GM23248 (cell line): ENCODE measurements at regions not wholly inside any gene's neighbourhood (a gene's known extent, or its start where the extent isn't known, plus 50 kb on each side); places are given as distances from the start of the nearest gene placed in this dataset.

ENCODE experiments used
- DNase-seq: peaks from one replicate; pipeline ENCODE4 v3.0.0-alpha.2; 2015
- H2AFZ ChIP-seq: fragments of 200-600 bp; sonication (generic); 2 replicates; pipeline ENCODE4 v1.6.1; 2016; ENCODE audit warnings: antibody characterized with exemption
- H3F3A ChIP-seq: fragments of 200-600 bp; sonication (generic); 2 replicates; pipeline ENCODE4 v1.6.1; 2016; ENCODE audit warnings: mild to moderate bottlenecking, antibody characterized with exemption, mixed run types; ENCODE audit not compliant: insufficient read depth
- H3K27ac ChIP-seq: fragments of 200-600 bp; sonication (generic); 2 replicates; pipeline ENCODE4 v1.5.1; 2016; ENCODE audit warnings: mild to moderate bottlenecking
- H3K27me3 ChIP-seq: fragments of 200-600 bp; sonication (generic); replicated peaks from 2 replicates; pipeline ENCODE4 v1.6.1; 2016; ENCODE audit warnings: mild to moderate bottlenecking; ENCODE audit not compliant: insufficient read depth
- H3K36me3 ChIP-seq: fragments of 200-600 bp; sonication (generic); 2 replicates; pipeline ENCODE4 v1.6.1; 2016; ENCODE audit warnings: low read depth, mild to moderate bottlenecking
- H3K4me1 ChIP-seq: fragments of 200-600 bp; sonication (generic); 2 replicates; pipeline ENCODE4 v1.6.1; 2016; ENCODE audit warnings: mild to moderate bottlenecking; ENCODE audit not compliant: insufficient read depth
- H3K4me2 ChIP-seq: fragments of 200-600 bp; sonication (generic); one replicate; pipeline ENCODE4 v1.6.1; 2016; ENCODE audit warnings: mild to moderate bottlenecking; ENCODE audit not compliant: unreplicated experiment
- H3K4me3 ChIP-seq: fragments of 200-600 bp; sonication (generic); 2 replicates; pipeline ENCODE4 v1.5.1; 2016; ENCODE audit warnings: mild to moderate bottlenecking
- H3K79me2 ChIP-seq: fragments of 200-600 bp; sonication (generic); 2 replicates; pipeline ENCODE4 v1.6.1; 2016; ENCODE audit warnings: mild to moderate bottlenecking; ENCODE audit not compliant: insufficient read depth
- H3K9ac ChIP-seq: fragments of 200-600 bp; sonication (generic); 2 replicates; pipeline ENCODE4 v1.6.1; 2016; ENCODE audit warnings: mild to moderate bottlenecking
- H3K9me2 ChIP-seq: fragments of 200-600 bp; sonication (generic); 2 replicates; pipeline ENCODE4 v1.6.1; 2016; ENCODE audit warnings: mixed run types, mild to moderate bottlenecking, moderate library complexity; ENCODE audit not compliant: insufficient read depth
- H3K9me3 ChIP-seq: fragments of 200-600 bp; sonication (generic); one replicate; pipeline ENCODE4 v1.6.1; 2017; ENCODE audit warnings: low read depth
- H4K20me1 ChIP-seq: fragments of 200-600 bp; sonication (generic); 2 replicates; pipeline ENCODE4 v1.6.0; 2016; ENCODE audit not compliant: insufficient read depth
- EZH2 ChIP-seq: fragments of 200-600 bp; sonication (generic); IDR thresholded peaks from 2 replicates; pipeline ENCODE4 v1.6.1; 2018; ENCODE audit warnings: antibody characterized with exemption, mild to moderate bottlenecking; ENCODE audit not compliant: insufficient read depth, poor library complexity, severe bottlenecking
- EZH2phosphoT487 ChIP-seq: fragments of 200-600 bp; sonication (generic); IDR thresholded peaks from 2 replicates; pipeline ENCODE4 v1.6.1; 2018; ENCODE audit warnings: antibody characterized with exemption, moderate library complexity, mild to moderate bottlenecking, low read depth; ENCODE audit not compliant: insufficient read depth
- WGBS, 2 experiments: methylation state at CpG; one replicate each; pipeline ENCODE4 v1.1.6; 2015 to 2017; ENCODE audit warnings: low lambda C conversion rate in 2 of 2, low coverage in 1 of 2; ENCODE audit errors: missing lambda C conversion rate in 2 of 2; 5-methylcytosine and 5-hydroxymethylcytosine counted together
- in situ Hi-C: fragments of 300-500 bp; cut with MboI; formaldehyde crosslinking; loops from 2 replicates; pipeline ENCODE4 v1.15.0; 2020

- no peaks in the 10 kb centered on the region for H3K79me2 ChIP-seq
- no peak overlapping the region for H3K27ac ChIP-seq
- no peak for TF ChIP-seq EZH2
- TF ChIP-seq EZH2phosphoT487: no peak
- no peaks in the 10 kb centered on the region for H3K9me2 ChIP-seq
- H4K20me1 ChIP-seq: no peaks in the 10 kb centered on the region
- H3K9ac ChIP-seq: no peak overlapping the region
- WGBS, 2 experiments: 47 to 52% methylated on average over 7 of the region's 7 CpGs
- H3K4me1 ChIP-seq: no peaks in the 10 kb centered on the region
- no peak overlapping the region for H3K4me2 ChIP-seq
- no peak overlapping the region for H3K4me3 ChIP-seq
- no peak for DNase-seq
- no peak overlapping the region for H2AFZ ChIP-seq
- H3F3A ChIP-seq: no peaks in the 10 kb centered on the region
- no peaks in the 10 kb centered on the region for H3K36me3 ChIP-seq
- in situ Hi-C loops: no loop called here
- H3K27me3 ChIP-seq: no peaks in the 10 kb centered on the region
- H3K9me3 ChIP-seq: no peaks in the 10 kb centered on the region
These were observed 630.7 kb upstream of the ZFP42 start for GRCh38 chr4:187364851-187365250.

GRCh38 chr4:187366530-187366929 lies 629.0 kb upstream of the ZFP42 start:
- H4K20me1 ChIP-seq: no peaks in the 10 kb centered on the region
- no peaks in the 10 kb centered on the region for H3K9me2 ChIP-seq
- H3K4me3 ChIP-seq: no peak overlapping the region
- H3K9ac ChIP-seq: no peak overlapping the region
- no peaks in the 10 kb centered on the region for H3K4me1 ChIP-seq
- H2AFZ ChIP-seq: no peak overlapping the region
- 10 to 17% methylated on average over 3 of the region's 3 CpGs for WGBS, 2 experiments
- H3K79me2 ChIP-seq: no peaks in the 10 kb centered on the region
- H3K27me3 ChIP-seq: no peaks in the 10 kb centered on the region
- H3K4me2 ChIP-seq: no peak overlapping the region
- no peaks in the 10 kb centered on the region for H3F3A ChIP-seq
- no peaks in the 10 kb centered on the region for H3K9me3 ChIP-seq
- no peak overlapping the region for H3K27ac ChIP-seq
- H3K36me3 ChIP-seq: no peaks in the 10 kb centered on the region
- in situ Hi-C loops: no loop called here
- DNase-seq: no peak
- TF ChIP-seq EZH2phosphoT487: no peak
- no peak for TF ChIP-seq EZH2

GRCh38 chr4:187370918-187371317 lies 624.7 kb upstream of the ZFP42 start:
- H3K9me3 ChIP-seq: no peaks in the 10 kb centered on the region
- no peaks in the 10 kb centered on the region for H3K27me3 ChIP-seq
- DNase-seq: no peak
- no peak overlapping the region for H3K4me2 ChIP-seq
- H3K36me3 ChIP-seq: no peaks in the 10 kb centered on the region
- H3K4me1 ChIP-seq: no peaks in the 10 kb centered on the region
- in situ Hi-C loops: no loop called here
- no peaks in the 10 kb centered on the region for H4K20me1 ChIP-seq
- no peaks in the 10 kb centered on the region for H3K79me2 ChIP-seq
- H3K27ac ChIP-seq: no peak overlapping the region
- no peak overlapping the region for H3K9ac ChIP-seq
- no peak overlapping the region for H2AFZ ChIP-seq
- H3K4me3 ChIP-seq: no peak overlapping the region
- H3K9me2 ChIP-seq: no peaks in the 10 kb centered on the region
- no peak for TF ChIP-seq EZH2phosphoT487
- no peak for TF ChIP-seq EZH2
- no peaks in the 10 kb centered on the region for H3F3A ChIP-seq

GRCh38 chr4:187378441-187378840 lies 617.1 kb upstream of the ZFP42 start:
- Histone ChIP-seq H3K9me3 (no peaks in the 10 kb centered on the region), H3K9me2 (no peaks in the 10 kb centered on the region), H2AFZ (no peak overlapping the region), H3K79me2 (no peaks in the 10 kb centered on the region), H3K9ac (no peak overlapping the region), H3K27me3 (no peaks in the 10 kb centered on the region), H3K36me3 (no peaks in the 10 kb centered on the region), H3K4me1 (no peaks in the 10 kb centered on the region), H3F3A (no peaks in the 10 kb centered on the region), H3K4me3 (no peak overlapping the region), H3K27ac (no peak overlapping the region), H3K4me2 (no peak overlapping the region), H4K20me1 (no peaks in the 10 kb centered on the region)
- no peak for TF ChIP-seq EZH2phosphoT487
- TF ChIP-seq EZH2: no peak
- in situ Hi-C loops: no loop called here
- WGBS, 2 experiments: 11% methylated on average over 3 of the region's 3 CpGs
- DNase-seq: no peak

- in situ Hi-C loops: no loop called here
- no peak overlapping the region for H3K4me2 ChIP-seq
- 44 to 48% methylated on average over 4 of the region's 4 CpGs for WGBS, 2 experiments
- H3K36me3 ChIP-seq: no peaks in the 10 kb centered on the region
- no peak for TF ChIP-seq EZH2phosphoT487
- TF ChIP-seq EZH2: no peak
- no peaks in the 10 kb centered on the region for H3K9me3 ChIP-seq
- H3K9me2 ChIP-seq: no peaks in the 10 kb centered on the region
- H3K9ac ChIP-seq: no peak overlapping the region
- no peak overlapping the region for H3K4me3 ChIP-seq
- H3F3A ChIP-seq: no peaks in the 10 kb centered on the region
- no peak overlapping the region for H2AFZ ChIP-seq
- H4K20me1 ChIP-seq: no peaks in the 10 kb centered on the region
- peak; percentile 17 for DNase-seq
- H3K4me1 ChIP-seq: no peaks in the 10 kb centered on the region
- no peaks in the 10 kb centered on the region for H3K79me2 ChIP-seq
- H3K27ac ChIP-seq: no peak overlapping the region
- H3K27me3 ChIP-seq: no peaks in the 10 kb centered on the region
These were observed 615.4 kb upstream of the ZFP42 start for GRCh38 chr4:187380181-187380581.
